HPDE6-E6E7 (cell line): ENCODE measurements at regions not wholly inside any gene's neighbourhood (a gene's known extent, or its start where the extent isn't known, plus 50 kb on each side); places are given as distances from the start of the nearest gene placed in this dataset.
"Not testable (repeated sequence)": the region's sequence is repeated elsewhere in the genome, so short reads cannot be mapped to it uniquely, and the experiment has no call there.

Experiments used
- DNase-seq: peaks from one replicate; pipeline ENCODE4 v3.0.0; 2011; ENCODE audit warnings: missing footprints; ENCODE audit errors: extremely low spot score

- DNase-seq: no peak
Observed at GRCh38 chr12:19908830-19909229, 459.5 kb upstream of the PDE3A start.

DNA sequence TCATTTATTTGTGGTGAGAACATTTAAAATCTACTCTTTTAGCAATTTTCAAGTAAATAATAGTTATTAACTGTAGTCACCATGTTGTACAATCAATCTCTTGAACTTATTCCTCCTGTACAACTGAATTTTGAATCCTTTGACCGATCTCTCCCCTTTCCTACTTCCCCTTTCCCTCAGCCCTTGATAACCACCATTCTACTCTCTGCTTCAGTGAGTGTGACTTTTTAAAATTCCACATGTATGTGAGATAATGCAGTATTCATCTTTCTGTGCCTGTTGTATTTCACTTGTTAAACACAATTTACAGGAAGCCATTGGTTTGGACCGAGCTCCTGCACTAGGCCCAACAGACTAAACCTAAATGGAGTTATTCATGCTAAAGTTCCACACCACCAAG is 458.9 kb upstream of the PDE3A start:
- no peak for DNase-seq

- DNase-seq: no peak
Observed at GRCh38 chr12:19910681-19911080, 457.7 kb upstream of the PDE3A start.

DNA sequence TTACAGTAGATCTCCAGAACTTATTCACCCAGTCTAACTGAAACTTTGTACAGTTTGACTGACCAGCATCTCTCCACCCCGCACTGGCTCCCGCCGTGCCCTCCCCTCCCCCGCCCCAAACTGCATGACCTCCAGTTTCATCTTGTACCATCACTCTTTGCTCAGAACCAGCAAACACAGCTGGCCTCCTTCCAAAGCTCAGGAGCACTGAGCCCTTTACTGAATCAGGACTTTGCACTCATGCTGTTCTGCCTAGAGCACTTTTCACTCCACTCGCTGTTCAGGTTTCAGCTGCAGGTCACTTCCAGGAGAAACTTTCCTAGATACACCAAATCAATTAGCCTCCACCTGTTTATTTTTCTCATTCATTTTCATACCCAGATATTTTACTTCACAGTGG is 455.3 kb upstream of the PDE3A start:
- DNase-seq: no peak

DNA sequence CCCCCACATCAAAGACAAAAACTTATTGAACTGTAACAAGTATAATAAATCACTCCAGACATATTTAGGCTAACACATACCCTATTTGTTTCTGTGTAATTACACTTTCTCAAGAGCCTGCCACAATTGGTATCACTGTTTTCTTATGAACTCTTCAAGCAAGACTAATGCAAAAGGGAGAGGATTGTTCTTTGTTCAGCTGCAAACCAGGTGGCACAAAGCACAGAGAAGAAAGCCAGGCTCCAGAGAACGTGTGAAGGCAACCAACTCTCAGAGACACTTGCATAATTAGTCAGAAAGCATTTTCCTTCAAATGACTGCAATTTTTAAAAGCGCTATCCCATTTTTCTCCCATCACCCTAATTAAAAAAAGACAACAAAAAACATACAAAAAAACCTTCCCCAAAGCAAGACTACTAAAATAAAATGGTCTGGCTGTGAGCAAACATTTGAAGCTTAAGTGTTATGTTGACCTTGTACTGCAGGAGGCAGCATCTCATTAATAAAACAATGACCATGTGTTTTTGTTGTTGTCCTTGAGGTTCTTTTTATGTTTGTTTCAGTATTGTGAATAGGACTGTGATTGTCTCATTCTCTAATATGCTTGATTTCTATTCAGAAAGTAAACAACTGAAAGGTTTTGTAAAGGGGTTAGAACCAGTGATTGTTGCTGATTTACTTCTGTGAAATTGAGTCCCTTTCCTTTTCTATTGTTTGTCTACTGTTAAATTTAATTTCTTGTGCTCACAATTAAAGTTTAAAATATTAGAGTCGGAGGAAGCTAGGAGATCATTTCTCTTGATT is 452.7 kb upstream of the PDE3A start:
- DNase-seq: no peak

- no peak for DNase-seq
Observed at GRCh38 chr12:19916196-19916753, 452.1 kb upstream of the PDE3A start.

GRCh38 chr12:19916974-19917373 is 451.4 kb upstream of the PDE3A start:
- no peak for DNase-seq

GRCh38 chr12:19921716-19922115 is 446.6 kb upstream of the PDE3A start:
- DNase-seq: not testable (repeated sequence)

GRCh38 chr12:19922717-19923116 is 445.6 kb upstream of the PDE3A start:
- DNase-seq: no peak

GRCh38 chr12:19924360-19924759 is 444.0 kb upstream of the PDE3A start:
- DNase-seq: no peak

GRCh38 chr12:19925841-19926240 is 442.5 kb upstream of the PDE3A start:
- DNase-seq: no peak

GRCh38 chr12:19926266-19926665 is 442.1 kb upstream of the PDE3A start:
- no peak for DNase-seq

DNA sequence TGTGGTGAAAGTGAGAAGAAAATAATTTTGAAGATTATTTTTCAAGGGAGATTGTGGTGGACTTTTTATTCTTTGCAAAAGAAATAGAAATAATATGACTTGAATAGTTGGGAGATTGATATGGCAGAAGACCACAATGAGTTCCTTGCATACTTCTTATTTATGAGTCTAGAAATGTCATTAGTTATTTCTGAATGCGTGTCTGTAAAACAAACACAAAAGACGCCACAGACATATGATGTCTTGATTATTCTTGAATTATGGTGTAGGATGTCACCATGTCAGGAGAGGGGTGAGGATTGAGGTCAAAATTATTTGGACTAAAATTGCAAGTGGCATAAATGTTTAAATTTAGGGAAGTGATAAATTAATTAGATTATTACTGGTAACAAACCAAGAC is 440.7 kb upstream of the PDE3A start:
- no peak for DNase-seq

- DNase-seq: no peak
Observed at GRCh38 chr12:19932413-19932812, 435.9 kb upstream of the PDE3A start.

- DNase-seq: no peak
Observed at GRCh38 chr12:19933924-19934323, 434.4 kb upstream of the PDE3A start.

GRCh38 chr12:19937161-19937560 is 431.2 kb upstream of the PDE3A start:
- no peak for DNase-seq

GRCh38 chr12:19938031-19938430 is 430.3 kb upstream of the PDE3A start:
- DNase-seq: no peak

DNA sequence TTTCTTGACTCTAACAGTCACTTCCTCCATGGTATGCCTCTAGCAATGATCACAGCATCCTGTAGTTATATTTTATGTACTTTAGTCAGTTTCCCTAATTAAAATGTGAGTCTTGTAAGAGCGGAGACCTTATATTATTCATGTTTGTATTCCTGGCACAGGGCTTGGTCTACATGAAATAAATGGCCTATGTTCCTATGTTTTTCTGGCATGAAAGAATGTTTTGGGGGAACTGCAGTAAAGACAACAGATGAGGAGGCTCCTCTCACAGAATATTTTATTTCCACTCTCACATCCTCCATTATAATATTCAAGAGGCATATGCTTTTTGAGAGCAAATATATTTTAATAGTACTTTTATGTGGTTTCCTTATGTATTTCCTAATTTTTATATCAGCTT is 429.8 kb upstream of the PDE3A start:
- no peak for DNase-seq

DNA sequence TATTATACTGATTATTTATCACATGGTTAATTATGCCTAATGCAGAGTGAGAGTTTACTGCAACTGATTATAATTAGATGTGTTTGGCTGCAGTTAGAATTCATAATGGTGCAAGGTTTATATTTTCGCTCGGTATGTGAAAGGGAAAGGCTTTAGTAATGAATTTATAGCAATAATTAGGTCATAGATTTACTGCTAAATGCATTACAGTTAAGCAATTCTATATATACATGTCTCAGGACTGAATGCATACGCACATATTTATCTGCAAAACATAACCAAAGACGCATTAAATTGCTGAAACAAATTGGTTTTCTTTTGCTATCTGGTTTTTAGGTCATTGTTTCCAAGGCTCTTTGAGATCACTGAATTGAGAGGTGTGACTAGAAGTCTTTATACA is 428.1 kb upstream of the PDE3A start:
- DNase-seq: no peak

DNA sequence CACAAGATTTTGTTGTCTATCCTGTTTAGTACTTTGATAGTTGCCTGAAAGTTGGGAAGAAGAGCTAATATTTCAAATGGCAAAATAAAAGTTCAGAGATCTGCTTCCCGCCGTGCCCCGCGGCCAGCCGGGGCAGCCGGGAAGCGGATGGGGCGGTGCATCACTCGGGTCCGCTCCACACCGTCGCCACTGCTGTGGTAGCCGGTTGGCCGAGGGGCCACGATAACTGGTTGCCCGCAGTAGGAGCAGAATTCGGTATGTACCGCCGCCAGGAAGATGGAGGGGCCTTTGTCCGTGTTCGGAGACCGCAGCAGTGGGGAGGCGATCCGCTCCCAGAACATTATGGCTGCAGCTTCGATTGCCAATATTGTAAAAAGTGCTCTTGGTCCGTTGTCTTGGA is 427.2 kb upstream of the PDE3A start:
- DNase-seq: no peak

DNA sequence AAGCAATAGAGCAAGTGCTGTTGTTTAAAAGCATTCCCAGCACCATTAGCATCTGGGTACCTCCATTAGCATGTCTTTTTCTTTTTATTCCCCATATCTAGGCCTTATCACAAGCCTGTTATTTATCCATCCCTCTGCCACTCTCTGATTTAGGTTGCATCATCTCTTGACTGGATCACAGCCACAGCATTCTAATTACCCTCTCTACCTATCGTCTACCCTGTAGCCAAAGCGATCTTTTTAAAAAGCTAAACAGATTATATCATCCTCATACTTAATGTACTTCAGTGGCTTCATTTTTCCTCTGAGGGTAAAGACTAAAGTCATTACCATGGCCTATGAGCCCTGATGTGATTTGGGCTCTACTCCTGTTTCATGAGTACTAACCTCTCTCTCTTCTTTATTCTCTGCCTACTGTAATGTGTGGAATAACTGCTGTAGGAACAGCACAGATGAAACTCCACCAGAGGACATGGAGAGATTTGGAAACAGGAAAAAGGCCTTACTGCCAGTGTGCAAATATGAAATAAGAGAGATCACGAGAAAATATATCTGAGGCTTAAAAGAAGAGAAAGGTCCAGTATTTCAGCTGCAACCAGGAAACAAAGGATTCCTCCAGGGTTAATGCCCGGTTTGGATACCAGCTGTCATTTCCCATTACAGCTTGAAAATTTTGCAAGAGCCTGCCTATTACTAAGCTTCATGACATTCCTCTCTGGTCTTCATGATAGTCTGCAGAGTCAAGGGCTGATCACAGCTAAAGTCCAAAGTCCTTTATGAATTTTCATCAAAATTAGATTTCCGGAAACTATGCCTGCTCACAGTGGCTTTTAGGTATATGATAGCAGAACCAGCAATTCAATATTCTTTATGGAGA is 422.5 kb upstream of the PDE3A start:
- DNase-seq: no peak

DNA sequence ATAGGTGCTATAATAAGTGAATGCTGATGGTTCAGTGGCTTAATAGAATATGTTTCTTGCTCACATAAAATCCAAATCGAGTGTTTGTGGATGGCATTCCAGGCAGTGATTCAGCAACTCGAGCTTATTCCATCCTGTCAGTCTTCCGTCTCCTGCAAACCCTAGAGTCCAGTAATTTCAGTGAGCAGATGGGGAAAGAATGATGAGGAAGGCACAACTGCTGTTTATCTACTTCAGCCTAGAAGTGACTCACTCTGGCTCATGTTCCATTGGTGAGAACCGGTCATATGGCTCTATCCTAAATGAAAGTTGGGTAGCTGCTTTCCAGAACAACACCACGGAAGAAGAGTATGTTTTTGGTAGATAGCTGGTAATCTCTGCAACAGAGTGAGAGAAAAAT is 421.8 kb upstream of the PDE3A start:
- peak; percentile 2 for DNase-seq

DNA sequence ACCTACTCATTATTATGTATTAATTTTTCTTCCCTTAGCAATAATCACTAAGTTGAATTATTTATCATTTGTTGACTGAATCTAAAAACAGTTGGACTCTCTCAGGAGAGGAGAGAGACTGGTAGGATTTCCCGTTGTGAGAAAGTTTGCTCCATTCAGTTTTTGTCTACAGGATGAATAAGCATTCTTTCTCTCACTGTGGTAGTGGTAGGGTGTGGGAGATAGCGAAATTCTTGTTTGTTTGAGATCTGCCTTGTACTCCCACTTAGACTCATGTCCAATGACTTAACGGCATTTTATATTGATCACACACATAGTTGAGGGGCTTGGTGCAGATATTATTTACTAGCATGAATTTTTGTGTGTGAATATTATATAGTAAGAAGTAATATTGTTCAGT is 421.0 kb upstream of the PDE3A start:
- DNase-seq: no peak
